Cardiac muscle cell (in vitro differentiated cells and primary cell): ENCODE measurements at regions not wholly inside any gene's neighbourhood (a gene's known extent, or its start where the extent isn't known, plus 50 kb on each side); places are given as distances from the start of the nearest gene placed in this dataset.
"Not testable (repeated sequence)": the region's sequence is repeated elsewhere in the genome, so short reads cannot be mapped to it uniquely, and the experiment has no call there.

Experiments
- DNase-seq, 2 donors: peaks; one replicate each; pipeline versions ENCODE4 v3.0.0 to v3.0.0-alpha.2; 2010 to 2017; ENCODE audit warnings: low read depth in 1 of 2, low spot score in 1 of 2
- H3K27ac ChIP-seq: fragments of 200-600 bp; sonication (generic); 2 replicates; pipeline ENCODE4 v1.5.1; 2016
- H3K27me3 ChIP-seq: fragments of 200-600 bp; sonication (generic); 2 replicates; pipeline ENCODE4 v1.6.0; 2016; ENCODE audit warnings: control low read depth
- H3K36me3 ChIP-seq: fragments of 200-600 bp; sonication (generic); 2 replicates; pipeline ENCODE4 v1.5.1; 2016; ENCODE audit warnings: control low read depth
- H3K4me1 ChIP-seq: fragments of 200-600 bp; sonication (generic); 2 replicates; pipeline ENCODE4 v1.8.1; 2017; ENCODE audit warnings: low read depth, mild to moderate bottlenecking, mixed run types
- H3K4me3 ChIP-seq: fragments of 200-600 bp; sonication (generic); 2 replicates; pipeline ENCODE4 v1.5.1; 2016; ENCODE audit warnings: mild to moderate bottlenecking
- H3K9me3 ChIP-seq: fragments of 200-600 bp; sonication (generic); 2 replicates; pipeline ENCODE4 v1.5.1; 2017; ENCODE audit warnings: low read depth, mild to moderate bottlenecking, control low read depth
- CTCF ChIP-seq: IDR thresholded peaks from 2 replicates; pipeline ENCODE4 v1.5.1; 2012; ENCODE audit warnings: low read depth, mild to moderate bottlenecking, low read length

GRCh38 chr7:20083781-20084180, 133.4 kb downstream of the MACC1 start:
- no peak overlapping the region for H3K4me3 ChIP-seq
- no peak overlapping the region for H3K27ac ChIP-seq
- H3K9me3 ChIP-seq: no peaks in the 10 kb centered on the region
- no peaks in the 10 kb centered on the region for H3K36me3 ChIP-seq
- peak in 1 of 2 donors; percentile 71 for DNase-seq
- H3K27me3 ChIP-seq: no peaks in the 10 kb centered on the region
- H3K4me1 ChIP-seq: no peaks in the 10 kb centered on the region
- TF ChIP-seq CTCF: no peak

GRCh38 chr7:20079080-20079479, 138.1 kb downstream of the MACC1 start:
- Histone ChIP-seq H3K9me3 (no peaks in the 10 kb centered on the region), H3K4me3 (no peak overlapping the region), H3K27me3 (no peaks in the 10 kb centered on the region), H3K36me3 (no peaks in the 10 kb centered on the region), H3K27ac (no peak overlapping the region), H3K4me1 (no peaks in the 10 kb centered on the region)
- no peak for TF ChIP-seq CTCF
- no peak for DNase-seq

- DNase-seq: no peak
- Histone ChIP-seq H3K4me1 (no peaks in the 10 kb centered on the region), H3K27me3 (no peaks in the 10 kb centered on the region), H3K36me3 (no peaks in the 10 kb centered on the region), H3K9me3 (no peaks in the 10 kb centered on the region), H3K27ac (no peak overlapping the region), H3K4me3 (no peak overlapping the region)
- no peak for TF ChIP-seq CTCF
Observed at GRCh38 chr7:20076835-20077234, 140.3 kb downstream of the MACC1 start.

GRCh38 chr7:20075992-20076820, 141.0 kb downstream of the MACC1 start:
- Histone ChIP-seq H3K4me3 (no peak overlapping the region), H3K9me3 (no peaks in the 10 kb centered on the region), H3K4me1 (no peaks in the 10 kb centered on the region), H3K27ac (no peak overlapping the region), H3K36me3 (no peaks in the 10 kb centered on the region), H3K27me3 (no peaks in the 10 kb centered on the region)
- no peak for TF ChIP-seq CTCF
- peak in 1 of 2 donors; percentile 75 for DNase-seq

- DNase-seq: no peak
- H3K9me3 ChIP-seq: no peaks in the 10 kb centered on the region
- no peak overlapping the region for H3K27ac ChIP-seq
- no peaks in the 10 kb centered on the region for H3K27me3 ChIP-seq
- H3K36me3 ChIP-seq: no peaks in the 10 kb centered on the region
- no peak for TF ChIP-seq CTCF
- no peaks in the 10 kb centered on the region for H3K4me1 ChIP-seq
- no peak overlapping the region for H3K4me3 ChIP-seq
Observed at GRCh38 chr7:20075440-20075839, 141.7 kb downstream of the MACC1 start.

GRCh38 chr7:20068004-20068403, 149.2 kb downstream of the MACC1 start:
- H3K4me1 ChIP-seq, H3K4me3 ChIP-seq, DNase-seq, H3K27ac ChIP-seq, H3K36me3 ChIP-seq, H3K9me3 ChIP-seq, H3K27me3 ChIP-seq: not testable (repeated sequence)
